Endothelial cell (in vitro differentiated cells): ENCODE measurements at regions not wholly inside any gene's neighbourhood (a gene's known extent, or its start where the extent isn't known, plus 50 kb on each side); places are given as distances from the start of the nearest gene placed in this dataset.
"Not testable (repeated sequence)": the region's sequence is repeated elsewhere in the genome, so short reads cannot be mapped to it uniquely, and the experiment has no call there.

Experiments
- DNase-seq: peaks from one replicate; pipeline ENCODE4 v3.0.0; 2021; ENCODE audit warnings: low spot score
- H3K27ac Mint-ChIP-seq: one replicate; pipeline ENCODE4 v1.8.0; 2021; ENCODE audit warnings: mixed read lengths, inconsistent platforms; ENCODE audit not compliant: unreplicated experiment
- H3K27me3 Mint-ChIP-seq: one replicate; pipeline ENCODE4 v1.8.0; 2021; ENCODE audit warnings: mild to moderate bottlenecking, moderate library complexity, mixed read lengths, inconsistent platforms; ENCODE audit not compliant: unreplicated experiment
- H3K36me3 Mint-ChIP-seq: one replicate; pipeline ENCODE4 v1.8.0; 2021; ENCODE audit warnings: mild to moderate bottlenecking, low read depth, mixed read lengths, inconsistent platforms; ENCODE audit not compliant: unreplicated experiment
- H3K4me1 Mint-ChIP-seq: one replicate; pipeline ENCODE4 v1.8.0; 2021; ENCODE audit warnings: mild to moderate bottlenecking, mixed read lengths, inconsistent platforms; ENCODE audit not compliant: unreplicated experiment
- H3K4me3 Mint-ChIP-seq: one replicate; pipeline ENCODE4 v1.8.0; 2021; ENCODE audit warnings: mild to moderate bottlenecking, mixed read lengths, inconsistent platforms; ENCODE audit not compliant: unreplicated experiment
- H3K9me3 Mint-ChIP-seq: one replicate; pipeline ENCODE4 v1.8.0; 2021; ENCODE audit warnings: mixed read lengths, inconsistent platforms; ENCODE audit not compliant: unreplicated experiment
- TF ChIP-seq, protein P1 (sequence below): fragments of 200-600 bp; sonication (generic); IDR thresholded peaks from one replicate; pipeline ENCODE4 v1.5.0; 2021; ENCODE audit warnings: antibody characterized with exemption; ENCODE audit not compliant: unreplicated experiment

GRCh38 chrX:18034504-18034903, 173.4 kb upstream of the RAI2 start:
- no peak for DNase-seq
- H3K9me3 Mint-ChIP-seq = no peaks in the 10 kb centered on the region
- H3K36me3 Mint-ChIP-seq = no peaks in the 10 kb centered on the region
- peaks cover 21% of the 10 kb centered on the region for H3K4me1 Mint-ChIP-seq
- no peaks in the 10 kb centered on the region for H3K27me3 Mint-ChIP-seq
- TF ChIP-seq, protein P1, sequence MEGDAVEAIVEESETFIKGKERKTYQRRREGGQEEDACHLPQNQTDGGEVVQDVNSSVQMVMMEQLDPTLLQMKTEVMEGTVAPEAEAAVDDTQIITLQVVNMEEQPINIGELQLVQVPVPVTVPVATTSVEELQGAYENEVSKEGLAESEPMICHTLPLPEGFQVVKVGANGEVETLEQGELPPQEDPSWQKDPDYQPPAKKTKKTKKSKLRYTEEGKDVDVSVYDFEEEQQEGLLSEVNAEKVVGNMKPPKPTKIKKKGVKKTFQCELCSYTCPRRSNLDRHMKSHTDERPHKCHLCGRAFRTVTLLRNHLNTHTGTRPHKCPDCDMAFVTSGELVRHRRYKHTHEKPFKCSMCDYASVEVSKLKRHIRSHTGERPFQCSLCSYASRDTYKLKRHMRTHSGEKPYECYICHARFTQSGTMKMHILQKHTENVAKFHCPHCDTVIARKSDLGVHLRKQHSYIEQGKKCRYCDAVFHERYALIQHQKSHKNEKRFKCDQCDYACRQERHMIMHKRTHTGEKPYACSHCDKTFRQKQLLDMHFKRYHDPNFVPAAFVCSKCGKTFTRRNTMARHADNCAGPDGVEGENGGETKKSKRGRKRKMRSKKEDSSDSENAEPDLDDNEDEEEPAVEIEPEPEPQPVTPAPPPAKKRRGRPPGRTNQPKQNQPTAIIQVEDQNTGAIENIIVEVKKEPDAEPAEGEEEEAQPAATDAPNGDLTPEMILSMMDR = no peak
- no peak overlapping the region for H3K4me3 Mint-ChIP-seq
- H3K27ac Mint-ChIP-seq = no peak overlapping the region

DNA sequence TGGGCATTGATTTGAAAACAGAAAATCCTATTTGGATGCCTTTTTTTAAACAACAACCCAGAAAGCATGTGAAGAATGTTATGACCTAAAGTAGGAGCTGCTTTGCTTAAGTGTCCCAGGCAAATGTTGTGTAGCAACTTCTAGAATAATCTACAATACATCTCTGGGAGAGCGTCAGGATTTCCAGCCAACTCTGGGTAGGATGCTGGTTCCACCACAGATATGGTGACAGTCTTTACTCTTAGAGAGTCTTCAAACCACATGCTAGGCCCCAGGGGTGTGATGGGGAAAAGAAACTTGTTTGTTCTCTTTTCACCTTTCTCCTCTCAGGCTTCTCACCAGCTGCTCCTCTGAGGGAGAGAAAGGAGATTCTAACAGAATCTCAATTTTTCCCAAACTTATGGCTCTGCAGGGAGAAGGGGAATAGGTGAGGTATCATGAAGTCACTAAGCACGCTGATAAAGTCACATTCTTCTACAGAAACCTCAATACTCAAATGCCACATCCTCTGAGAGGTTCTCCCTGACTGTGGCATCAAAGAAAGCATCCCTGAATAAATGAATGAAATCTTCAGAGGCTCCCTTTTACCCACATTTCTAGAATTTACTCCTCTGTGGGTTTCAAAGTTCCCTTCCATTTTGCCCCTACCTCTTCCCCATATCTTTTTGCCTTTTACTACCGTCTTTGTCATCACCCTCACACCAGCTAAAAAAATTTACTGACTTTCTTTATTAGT, 171.6 kb upstream of the RAI2 start:
- Mint-ChIP-seq H3K36me3 (no peaks in the 10 kb centered on the region), H3K27me3 (no peaks in the 10 kb centered on the region), H3K4me1 (peaks cover 30% of the 10 kb centered on the region), H3K4me3 (no peak overlapping the region), H3K27ac (no peak overlapping the region), H3K9me3 (no peaks in the 10 kb centered on the region)
- DNase-seq = no peak
- TF ChIP-seq, protein P1 = no peak

DNA sequence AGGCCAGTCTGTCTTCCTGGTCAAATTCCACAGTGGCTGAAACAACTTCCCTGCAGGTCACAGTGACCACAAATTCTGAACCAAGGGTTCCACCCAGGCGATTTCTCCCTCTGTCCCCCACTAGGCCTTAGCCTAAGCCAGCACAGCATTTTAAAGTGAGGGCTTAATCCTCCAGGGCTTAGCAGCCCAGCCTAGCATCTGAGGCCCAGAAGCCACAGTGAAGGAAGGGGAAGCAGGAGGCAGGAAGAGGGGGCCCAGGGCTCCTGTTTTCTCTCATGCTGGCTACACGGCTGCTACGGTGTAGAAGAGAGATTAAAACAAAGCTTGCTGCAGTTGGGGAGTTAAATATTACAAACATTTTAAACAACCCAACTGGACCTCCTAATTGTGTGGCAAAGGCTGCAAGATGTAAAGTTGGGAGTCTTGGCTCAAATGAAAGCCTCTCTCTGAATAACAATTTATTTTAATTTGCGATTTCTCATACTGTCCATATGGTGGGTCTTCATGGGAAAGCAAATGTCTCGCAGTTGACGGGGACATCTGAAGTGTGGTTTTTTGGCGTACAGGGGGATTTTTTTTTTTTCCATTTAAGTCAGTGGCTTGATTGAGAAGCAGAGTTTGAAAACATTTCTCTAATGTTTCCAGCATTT, 170.8 kb upstream of the RAI2 start:
- no peaks in the 10 kb centered on the region for H3K9me3 Mint-ChIP-seq
- H3K27ac Mint-ChIP-seq = no peak overlapping the region
- no peak for DNase-seq
- TF ChIP-seq, protein P1 = no peak
- H3K4me1 Mint-ChIP-seq = peaks cover 30% of the 10 kb centered on the region
- H3K36me3 Mint-ChIP-seq = no peaks in the 10 kb centered on the region
- no peak overlapping the region for H3K4me3 Mint-ChIP-seq
- no peaks in the 10 kb centered on the region for H3K27me3 Mint-ChIP-seq

GRCh38 chrX:18030656-18031055, 169.6 kb upstream of the RAI2 start:
- not testable (repeated sequence) for H3K27ac Mint-ChIP-seq, H3K27me3 Mint-ChIP-seq, H3K36me3 Mint-ChIP-seq

GRCh38 chrX:18026166-18026565, 165.1 kb upstream of the RAI2 start:
- H3K4me3 Mint-ChIP-seq = no peak overlapping the region
- no peak overlapping the region for H3K27ac Mint-ChIP-seq
- H3K4me1 Mint-ChIP-seq = peaks cover 24% of the 10 kb centered on the region
- TF ChIP-seq, protein P1 = no peak
- H3K36me3 Mint-ChIP-seq = peaks cover 4% of the 10 kb centered on the region
- no peaks in the 10 kb centered on the region for H3K9me3 Mint-ChIP-seq
- DNase-seq = no peak
- H3K27me3 Mint-ChIP-seq = no peaks in the 10 kb centered on the region

More at GRCh38 chrX:18030656-18031055, 169.6 kb upstream of the RAI2 start:
- H3K4me1 Mint-ChIP-seq = peaks cover 33% of the 10 kb centered on the region
- DNase-seq, H3K4me3 Mint-ChIP-seq, H3K9me3 Mint-ChIP-seq: not testable (repeated sequence)
